CD4-positive, alpha-beta T cell treated with Interleukin-2 at 100 ng/mL for 4 hours (primary cell): ENCODE measurements at regions not wholly inside any gene's neighbourhood (a gene's known extent, or its start where the extent isn't known, plus 50 kb on each side); places are given as distances from the start of the nearest gene placed in this dataset.

ENCODE experiments used
- DNase-seq: peaks from one replicate; pipeline ENCODE4 v3.0.0-alpha.2; 2020; ENCODE audit warnings: low spot score

DNA sequence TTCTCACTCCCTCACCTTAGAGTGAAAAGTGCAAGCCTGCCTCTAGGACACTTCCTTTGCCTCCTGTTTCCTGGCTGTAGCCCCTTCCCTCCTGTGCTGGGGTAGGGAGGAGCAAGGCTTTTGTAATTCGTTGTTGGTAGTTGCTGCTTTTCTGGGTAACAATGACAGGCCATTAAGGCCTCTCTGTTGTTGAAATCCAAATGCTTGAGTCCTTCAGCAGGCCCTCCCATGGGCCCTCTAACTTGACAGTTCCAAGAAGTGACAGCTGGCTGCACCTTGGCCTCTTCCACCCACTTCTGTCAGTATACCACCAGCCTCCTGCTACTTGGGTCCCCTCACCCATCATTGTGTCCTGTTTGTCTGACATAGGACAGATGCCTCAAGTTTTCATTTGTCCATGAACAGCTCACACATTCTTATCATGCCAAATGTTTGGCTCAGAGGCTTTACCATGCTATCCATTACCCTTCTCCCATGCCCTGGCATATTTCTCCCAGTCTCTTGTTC lies 103.7 kb upstream of the PDE3A start:
- no peak for DNase-seq

DNA sequence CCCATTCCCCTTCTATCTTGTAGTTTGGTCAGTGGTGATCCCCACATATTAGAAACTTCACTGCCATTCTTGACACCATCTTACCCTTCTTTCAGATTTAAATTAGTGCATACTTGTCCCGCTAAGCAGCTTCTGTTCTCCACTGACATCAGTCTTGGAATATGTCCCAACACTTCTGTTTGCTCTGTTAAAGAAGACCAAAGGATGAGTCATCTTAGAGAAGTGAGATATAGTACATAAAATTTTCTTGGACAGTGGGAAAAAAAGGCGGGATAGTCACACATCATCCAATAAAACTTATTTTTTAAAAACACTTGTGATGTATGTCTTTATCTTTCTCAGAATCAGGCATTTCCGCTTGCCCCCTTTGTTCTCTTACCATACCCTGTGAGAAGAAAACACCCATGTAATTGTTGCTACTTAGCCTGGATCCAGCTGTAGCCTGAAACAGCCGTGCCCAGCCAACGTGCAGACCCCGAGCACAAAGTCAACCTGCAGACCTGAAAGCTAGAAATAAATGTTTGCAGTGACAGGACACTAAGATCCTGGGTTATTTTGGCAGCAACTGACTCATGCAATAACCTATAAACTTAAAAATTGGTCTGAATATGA lies 100.1 kb upstream of the PDE3A start:
- no peak for DNase-seq

DNA sequence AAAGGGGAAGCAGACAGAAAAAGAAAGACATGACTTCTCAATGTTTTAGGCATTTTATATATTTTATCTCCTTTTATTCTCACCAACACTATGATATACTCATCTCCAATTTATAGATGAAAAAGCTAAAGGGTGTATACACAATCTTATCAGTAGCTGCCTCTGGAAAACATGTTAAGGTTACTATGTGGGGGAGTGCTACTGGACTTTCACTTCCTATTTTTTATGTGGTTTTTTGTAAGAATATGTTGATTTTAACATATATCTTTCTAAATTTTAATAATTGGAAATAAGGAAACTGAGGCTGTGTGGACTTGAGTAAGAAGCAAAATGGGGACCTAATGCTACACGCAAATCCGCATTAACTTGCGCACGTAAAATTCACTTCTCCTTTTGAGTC lies 99.6 kb upstream of the PDE3A start:
- DNase-seq = no peak

DNA sequence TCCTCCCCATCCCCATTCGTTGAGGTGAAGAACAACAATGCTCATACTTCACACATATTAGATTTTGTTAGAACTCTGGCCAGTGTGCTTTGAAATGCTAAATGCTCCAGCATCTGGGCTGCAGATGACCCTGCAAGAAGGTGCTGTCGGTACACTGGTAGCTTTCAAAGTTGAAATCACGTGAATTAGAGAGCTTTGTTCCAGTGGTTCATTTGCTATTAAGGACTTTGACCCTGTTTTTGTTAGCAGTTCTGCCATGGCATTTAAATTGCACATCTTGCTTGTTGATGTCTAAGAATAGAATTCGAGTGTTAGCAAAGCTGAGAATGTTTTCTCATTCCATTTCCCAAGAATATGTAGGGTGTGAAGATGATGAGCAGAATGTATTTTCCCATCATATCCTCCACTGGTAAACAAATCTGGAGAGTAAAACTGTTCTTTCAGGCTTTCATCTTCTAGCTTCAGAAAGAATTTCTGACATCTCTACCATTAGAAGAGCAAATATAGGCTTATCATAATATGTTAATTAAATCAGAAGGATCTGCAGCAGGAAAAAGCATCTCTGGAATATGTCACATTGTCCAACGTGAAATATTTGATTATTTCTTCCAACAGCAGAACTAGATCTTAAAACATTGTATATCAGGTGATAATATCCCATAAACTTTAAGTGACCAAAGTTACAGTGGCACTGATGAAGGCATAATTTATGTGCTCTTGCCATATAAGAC lies 98.8 kb upstream of the PDE3A start:
- DNase-seq = no peak

DNA sequence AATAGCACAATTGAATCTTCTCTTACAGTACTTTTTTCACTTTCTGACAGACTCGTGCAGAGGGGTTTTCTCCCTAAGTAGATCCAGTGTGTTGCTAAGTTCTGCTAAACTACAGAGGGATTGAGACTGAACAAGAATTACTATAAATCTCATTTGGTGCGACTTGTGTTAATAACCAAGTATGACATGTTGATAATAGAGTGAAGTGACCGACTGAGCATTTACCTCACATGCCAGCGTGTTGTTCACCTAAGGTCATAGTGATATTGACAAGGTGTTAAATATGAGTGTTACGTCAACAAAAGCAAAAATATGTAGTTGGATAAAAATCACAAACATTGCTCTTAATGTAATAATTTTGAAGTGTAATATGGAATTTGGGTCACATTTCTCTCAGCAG lies 97.8 kb upstream of the PDE3A start:
- no peak for DNase-seq

DNA sequence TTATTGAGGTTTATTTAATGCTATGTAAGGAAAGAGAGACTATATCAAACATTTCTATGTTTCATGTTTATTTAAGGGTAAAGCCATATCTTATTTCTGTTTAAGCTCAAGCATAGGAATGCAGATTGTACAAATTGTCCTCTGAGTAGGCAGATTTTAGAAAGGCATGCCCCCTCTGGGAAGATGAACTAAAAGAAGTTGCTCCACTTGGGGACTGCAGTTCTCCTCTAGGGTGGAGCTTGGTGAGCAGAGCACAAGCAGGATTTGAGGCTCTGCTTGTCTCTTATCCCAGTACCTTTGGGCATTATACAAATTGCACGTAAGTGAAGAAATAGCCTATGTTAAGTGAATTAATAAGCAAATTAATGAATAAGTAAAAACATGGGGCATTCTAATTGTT lies 96.2 kb upstream of the PDE3A start:
- DNase-seq = no peak

DNA sequence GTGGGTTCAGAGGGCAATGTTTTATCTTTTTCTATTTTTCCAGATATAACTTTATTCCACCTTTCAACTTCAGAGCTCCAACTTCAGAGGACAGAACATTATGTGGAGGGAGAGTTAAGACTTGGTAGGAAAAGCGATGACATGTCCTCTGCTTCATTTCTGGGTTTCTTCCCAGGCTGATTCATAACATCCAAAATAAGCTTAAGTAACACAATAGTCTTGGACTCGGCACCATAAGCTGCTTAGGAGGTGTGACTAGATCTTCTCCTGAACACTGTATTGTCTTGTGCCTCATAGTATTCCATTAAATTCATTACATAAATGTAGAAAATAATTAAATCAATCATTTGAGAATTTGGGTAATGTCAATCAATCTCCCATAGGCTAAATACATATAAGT lies 95.5 kb upstream of the PDE3A start:
- DNase-seq = no peak

DNA sequence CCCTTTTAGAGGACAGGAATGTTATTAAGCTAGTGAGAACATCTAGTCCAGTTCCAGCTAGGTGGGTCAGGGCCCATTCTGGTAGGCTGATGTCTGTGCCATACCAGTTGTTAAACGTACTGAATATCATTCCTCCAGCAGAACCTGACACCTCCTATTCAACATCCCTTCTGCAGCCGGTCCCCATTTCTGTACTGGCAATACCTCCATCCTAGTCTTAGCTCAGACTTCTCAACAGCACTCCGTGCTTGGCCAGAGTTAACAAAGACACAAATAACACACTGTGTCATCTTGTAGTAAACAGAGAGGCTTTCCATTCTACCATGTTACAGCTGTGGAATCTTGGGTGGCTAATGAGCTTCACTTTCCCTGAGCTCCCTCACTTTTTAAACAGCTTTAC lies 94.3 kb upstream of the PDE3A start:
- no peak for DNase-seq

DNA sequence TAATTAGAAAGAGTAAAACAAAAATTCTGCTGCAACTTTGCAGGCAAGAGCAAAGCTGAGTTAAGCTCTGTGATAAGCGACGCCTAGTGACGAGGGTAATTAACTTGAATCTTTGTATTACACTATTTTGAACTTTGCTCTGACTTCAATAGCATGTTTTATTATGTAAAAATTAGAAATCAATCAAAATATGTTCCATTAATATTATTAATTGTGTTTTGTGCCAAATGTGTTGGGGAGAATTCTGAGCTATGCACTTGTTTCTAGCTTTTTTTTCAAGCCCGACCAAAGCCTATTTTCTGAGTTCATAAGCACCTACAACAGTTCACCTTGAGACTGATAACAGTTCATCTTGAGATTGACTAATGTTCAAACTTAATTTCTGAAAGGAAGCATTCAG lies 90.1 kb upstream of the PDE3A start:
- DNase-seq = no peak

DNA sequence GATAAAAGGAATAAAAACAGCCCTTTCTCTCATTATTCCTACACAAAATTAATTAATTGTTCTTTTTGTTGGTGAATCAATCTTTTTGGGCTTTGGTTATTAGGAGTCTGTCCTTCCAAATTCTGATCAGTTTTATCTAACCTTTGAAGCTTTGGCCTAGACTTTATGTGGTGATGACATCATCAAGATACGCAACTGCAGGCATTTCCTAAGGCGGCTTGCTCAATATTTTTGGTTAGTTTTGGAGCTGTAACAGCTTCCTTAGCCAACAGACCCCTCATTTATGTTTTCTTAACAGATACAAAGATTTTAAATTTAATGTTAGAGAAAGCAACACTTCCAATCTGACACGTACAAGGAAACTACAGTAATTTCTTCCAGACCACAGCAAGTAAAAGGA lies 87.8 kb upstream of the PDE3A start:
- DNase-seq = no peak

DNA sequence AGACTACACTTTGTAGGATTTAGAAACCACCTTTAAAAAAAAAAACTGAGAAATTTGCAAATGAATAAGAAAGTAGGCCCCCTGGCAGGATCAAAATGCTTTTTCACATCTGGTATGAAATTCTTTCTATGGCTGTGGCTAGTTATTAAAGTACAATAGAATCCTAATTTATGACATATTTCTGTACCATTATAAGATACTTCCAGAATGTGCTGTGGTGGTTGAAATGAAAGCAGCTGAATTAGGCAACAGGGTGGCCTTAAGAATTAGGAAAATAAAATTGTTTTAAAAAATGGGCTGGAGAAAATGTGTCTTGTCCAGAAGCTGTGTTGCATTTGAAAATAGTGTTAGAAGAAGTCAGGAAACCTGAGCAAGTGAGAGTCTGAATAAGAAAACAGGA lies 85.9 kb upstream of the PDE3A start:
- no peak for DNase-seq

DNA sequence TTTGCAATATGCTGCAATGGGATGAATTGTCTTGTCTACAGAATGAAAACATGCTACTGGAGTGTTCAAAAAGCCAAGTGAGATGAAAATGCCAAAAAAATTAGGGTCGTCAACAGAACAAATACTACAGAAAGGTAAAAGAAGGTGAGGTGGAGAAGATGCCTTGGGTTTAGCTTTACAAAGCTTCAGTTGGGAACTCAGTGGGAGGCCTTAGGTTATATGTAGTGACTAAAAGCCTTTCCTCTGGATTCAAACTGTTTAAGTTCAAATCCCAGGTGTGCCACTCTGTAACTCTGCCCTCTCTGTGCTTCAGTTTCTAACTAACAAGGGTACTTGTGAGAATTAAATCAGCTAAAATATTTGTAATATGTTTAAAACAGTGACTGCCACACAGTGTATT lies 84.9 kb upstream of the PDE3A start:
- DNase-seq = no peak

DNA sequence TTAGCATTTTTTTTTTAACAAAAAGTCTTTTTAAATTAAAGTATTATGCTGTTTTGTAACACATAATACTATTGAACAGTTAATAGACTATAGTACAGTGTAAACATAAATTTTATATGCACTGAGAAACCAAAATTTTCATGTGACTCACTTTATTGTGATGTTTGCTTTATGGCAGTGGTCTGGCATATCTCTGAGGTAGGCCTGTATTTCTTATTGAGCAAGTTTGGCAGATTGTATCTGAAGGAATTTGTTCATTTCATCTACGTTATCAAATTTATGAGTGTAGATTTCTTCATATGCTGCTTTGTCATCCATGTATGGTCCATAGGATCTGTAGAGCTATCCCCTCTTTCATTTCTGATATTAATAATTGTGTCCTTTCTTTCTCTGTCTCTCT lies 78.8 kb upstream of the PDE3A start:
- DNase-seq = no peak

DNA sequence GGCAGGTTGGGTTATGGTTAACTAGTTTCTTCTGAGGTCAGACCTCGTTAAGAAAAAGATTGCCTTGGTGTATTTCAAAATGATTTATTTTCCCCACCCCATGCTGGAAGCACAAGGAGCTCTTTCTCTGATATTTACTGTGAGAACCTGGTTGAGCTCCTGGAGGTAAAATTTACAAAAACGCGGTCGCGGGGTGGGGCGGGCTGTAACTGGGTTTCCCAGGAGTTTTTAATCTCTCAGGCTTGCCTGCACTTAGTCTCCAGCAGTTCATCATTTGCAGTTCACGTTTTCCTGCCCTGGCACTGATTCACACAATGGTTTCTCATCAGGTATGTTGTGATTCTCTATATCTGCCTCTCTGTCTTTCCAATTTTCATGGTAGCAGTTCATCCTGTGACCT lies 67.9 kb upstream of the PDE3A start:
- DNase-seq = no peak

DNA sequence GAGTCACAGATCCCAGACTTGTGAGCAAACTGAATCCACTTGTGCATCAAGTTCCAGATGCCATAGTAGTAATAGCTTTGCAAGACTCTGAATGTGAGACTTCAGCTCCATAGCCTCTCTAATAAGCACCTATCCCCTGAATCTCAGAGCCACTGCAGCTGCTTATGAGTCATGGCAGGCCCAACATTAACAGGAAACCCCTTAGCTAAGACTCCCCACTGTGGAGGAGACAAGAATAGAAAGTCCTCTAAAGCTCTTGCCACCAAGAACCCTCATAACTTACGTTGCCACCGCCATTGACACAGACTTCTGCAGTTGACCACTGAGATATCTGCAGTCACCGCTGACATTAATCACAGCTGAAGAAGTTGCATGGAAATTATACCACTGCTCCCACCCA lies 62.9 kb upstream of the PDE3A start:
- DNase-seq = no peak

DNA sequence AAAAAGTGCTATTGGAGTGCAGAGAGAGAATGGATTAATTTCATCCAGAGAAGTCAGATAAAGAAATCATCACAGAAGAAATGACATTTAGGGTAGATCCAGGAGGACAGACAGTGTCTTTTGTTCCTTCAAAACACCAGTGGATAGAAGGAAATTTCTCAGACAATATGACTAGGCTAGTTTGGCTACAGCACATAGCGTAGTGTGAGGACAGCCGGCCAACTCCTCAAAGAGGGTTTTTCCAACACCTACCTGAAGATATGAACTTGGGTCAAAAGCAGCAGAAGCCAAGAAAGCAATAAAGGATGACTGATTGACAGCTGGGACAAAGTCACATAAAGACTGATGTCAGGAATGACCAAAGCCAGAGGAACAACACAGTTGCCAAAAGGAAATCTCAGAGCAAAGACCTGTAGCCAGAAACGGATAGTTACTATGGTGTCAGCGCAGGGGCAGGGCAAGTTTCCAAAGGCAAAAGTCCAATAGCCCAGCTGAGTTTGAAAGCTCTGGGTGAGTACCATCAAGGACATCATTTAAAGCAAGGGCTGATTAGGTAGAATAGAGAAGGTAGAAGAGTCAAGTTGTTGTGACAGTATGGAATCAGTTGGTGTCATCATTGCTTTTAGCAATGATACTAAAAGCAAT lies 58.7 kb upstream of the PDE3A start:
- DNase-seq = no peak

DNA sequence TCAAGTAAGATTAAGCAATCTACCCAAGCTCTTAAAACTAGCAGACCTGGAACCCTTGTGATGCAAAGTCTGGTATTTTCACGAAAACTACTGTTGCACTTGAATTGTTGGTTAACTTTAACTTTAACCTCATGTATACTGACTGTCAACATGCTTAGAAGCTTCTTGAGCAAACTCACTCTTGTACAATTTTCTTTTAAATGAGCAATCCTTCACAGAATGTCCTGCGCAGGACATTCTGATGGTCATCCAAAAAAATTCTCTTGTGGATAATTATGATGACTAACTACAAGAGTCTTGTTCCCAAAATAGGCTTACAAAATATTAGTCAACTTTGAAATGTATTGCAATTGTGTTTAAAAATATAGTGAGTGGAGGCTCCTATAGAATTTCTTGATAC lies 54.0 kb upstream of the PDE3A start:
- no peak for DNase-seq

DNA sequence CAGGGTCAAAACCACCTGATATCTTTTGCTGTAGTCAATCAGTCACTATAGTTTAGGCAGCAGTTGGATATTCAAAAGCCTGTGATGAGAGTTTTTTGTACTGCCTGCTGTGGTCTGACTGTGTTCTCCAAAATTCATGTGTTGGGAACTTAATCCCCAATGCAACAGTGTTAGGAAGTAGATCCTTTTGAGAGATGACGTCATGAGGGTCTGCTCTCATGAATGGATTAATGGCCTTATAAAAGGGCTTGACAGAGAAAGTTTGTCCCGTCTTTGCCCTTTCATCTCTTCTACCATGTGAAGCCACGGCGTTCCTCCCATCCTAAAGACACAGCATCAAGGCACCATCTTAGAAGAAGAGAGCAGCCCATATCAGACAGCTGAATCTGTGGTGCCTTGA lies 50.8 kb upstream of the PDE3A start:
- no peak for DNase-seq
